ENCODE measurements at regions not wholly inside any gene's neighbourhood (a gene's known extent, or its start where the extent isn't known, plus 50 kb on each side); places are given as distances from the start of the nearest gene placed in this dataset.

GRCh38 chr6:105483492-105483891, 80.6 kb upstream of the PREP start:
- H3K4me3 ChIP-seq (replicated peaks; ENCODE audit: low read depth, low read length) = no peak overlapping the region
- DNase-seq (ENCODE audit: low read depth) = peak; percentile 33
- TF ChIP-seq CTCF (IDR thresholded peaks at IDR 0.05; ENCODE audit: low read length, missing control alignments) = no peak

- no peak overlapping the region for H3K4me3 ChIP-seq (replicated peaks; ENCODE audit: low read depth, low read length)
- no peak for DNase-seq (ENCODE audit: low read depth)
- TF ChIP-seq CTCF (IDR thresholded peaks at IDR 0.05; ENCODE audit: low read length, missing control alignments) = no peak
These were observed 80.0 kb upstream of the PREP start for GRCh38 chr6:105482921-105483320.

DNA sequence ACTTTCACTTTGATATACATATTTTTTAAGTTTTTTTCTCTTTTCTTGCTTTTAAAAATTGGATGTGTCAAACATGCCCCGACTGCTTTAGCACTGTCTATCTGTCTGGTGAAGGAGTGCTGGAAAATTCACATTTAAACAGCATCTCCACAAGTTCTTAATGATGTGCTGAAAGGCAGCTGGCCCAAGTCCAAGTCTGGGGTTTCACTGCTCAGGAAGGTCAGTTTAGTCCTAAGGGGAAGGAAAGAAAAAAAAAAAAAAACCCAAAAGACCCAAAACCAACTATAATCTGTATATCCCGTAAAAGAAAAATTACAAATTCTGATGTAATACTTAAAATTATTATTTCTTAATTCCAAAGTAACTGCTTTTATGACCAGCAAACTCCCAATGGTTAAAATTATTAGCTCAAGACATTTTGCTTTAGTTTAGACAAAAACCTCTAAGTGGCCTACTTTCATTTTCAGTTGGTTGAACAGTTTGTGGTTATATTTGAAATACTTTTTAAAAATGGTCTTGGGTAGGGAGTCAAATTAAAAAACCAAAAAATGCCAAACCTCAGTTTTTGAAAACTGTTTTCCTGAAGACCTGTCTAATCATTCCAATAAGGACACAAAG, 79.5 kb upstream of the PREP start:
- DNase-seq (ENCODE audit: low read depth) = peak; percentile 61
- TF ChIP-seq CTCF (IDR thresholded peaks at IDR 0.05; ENCODE audit: low read length, missing control alignments) = no peak
- H3K4me3 ChIP-seq (replicated peaks; ENCODE audit: low read depth, low read length) = no peak overlapping the region

- no peak for TF ChIP-seq CTCF (IDR thresholded peaks at IDR 0.05; ENCODE audit: low read length, missing control alignments)
These were observed 74.1 kb upstream of the PREP start for GRCh38 chr6:105476978-105477377.

GRCh38 chr6:105474234-105474633, 71.4 kb upstream of the PREP start:
- no peak for DNase-seq (ENCODE audit: low read depth)
- no peak for TF ChIP-seq CTCF (IDR thresholded peaks at IDR 0.05; ENCODE audit: low read length, missing control alignments)
- no peak overlapping the region for H3K4me3 ChIP-seq (replicated peaks; ENCODE audit: low read depth, low read length)

More at GRCh38 chr6:105476978-105477377, 74.1 kb upstream of the PREP start:
- DNase-seq (ENCODE audit: low read depth) = no peak
- H3K4me3 ChIP-seq (replicated peaks; ENCODE audit: low read depth, low read length) = no peak overlapping the region

DNA sequence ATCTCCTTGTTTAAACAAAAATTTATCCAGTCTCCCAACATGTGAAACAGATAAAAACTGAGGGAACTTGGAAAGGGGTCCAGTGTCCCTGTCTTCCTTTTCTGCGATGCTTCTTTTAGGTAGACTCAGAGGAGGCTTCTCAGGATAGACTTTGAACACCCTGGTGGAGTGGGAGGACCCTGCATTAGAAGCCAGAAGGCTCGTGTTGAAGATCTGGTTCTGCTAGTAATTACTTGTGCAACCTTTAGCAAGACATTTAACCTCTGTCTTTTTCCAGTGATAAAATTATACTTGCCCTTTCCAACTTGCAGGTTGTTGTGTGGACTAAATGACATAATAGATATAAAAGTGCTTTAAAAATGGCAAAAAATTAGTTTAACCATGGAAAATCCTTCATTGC, 67.1 kb upstream of the PREP start:
- TF ChIP-seq CTCF (IDR thresholded peaks at IDR 0.05; ENCODE audit: low read length, missing control alignments) = no peak
- DNase-seq (ENCODE audit: low read depth) = no peak
- no peak overlapping the region for H3K4me3 ChIP-seq (replicated peaks; ENCODE audit: low read depth, low read length)

- no peak overlapping the region for H3K4me3 ChIP-seq (replicated peaks; ENCODE audit: low read depth, low read length)
- no peak for DNase-seq (ENCODE audit: low read depth)
- no peak for TF ChIP-seq CTCF (IDR thresholded peaks at IDR 0.05; ENCODE audit: low read length, missing control alignments)
These were observed 66.0 kb upstream of the PREP start for GRCh38 chr6:105468850-105469249.

Data from fibroblast of pulmonary artery (primary cell).